MCF 10A (cell line): ENCODE measurements at regions not wholly inside any gene's neighbourhood (a gene's known extent, or its start where the extent isn't known, plus 50 kb on each side); places are given as distances from the start of the nearest gene placed in this dataset.

ENCODE experiments used
- BruUV-seq: library from RNA; stranded (reverse); fragments of 400-500 nt; replicated peaks from 2 replicates; lab custom pipeline; 2021; lab: Mats Ljungman, UMichigan
- CTCF ChIA-PET: fragments of 300-600 bp; sonication (Branson Sonifier 250); formaldehyde crosslinking; extraction: SDS; loops from one replicate; lab custom pipeline; 2021; ENCODE audit warnings: antibody characterized with exemption, inconsistent platforms; lab: Yijun Ruan, JAX
- POLR2A ChIA-PET: fragments of 300-600, 350-650 bp; sonication (Branson Sonifier 250); formaldehyde crosslinking; extraction: SDS; loops from one replicate; lab custom pipeline; 2020; ENCODE audit warnings: antibody characterized with exemption, inconsistent platforms; lab: Yijun Ruan, JAX
- DNase-seq: peaks from one replicate; pipeline ENCODE4 v3.0.0-alpha.2; 2018; ENCODE audit not compliant: unreplicated experiment
- H3K27ac Mint-ChIP-seq: one replicate; pipeline ENCODE4 v1.8.0; 2022; ENCODE audit warnings: mild to moderate bottlenecking, low read depth, mixed read lengths; ENCODE audit not compliant: unreplicated experiment
- H3K27me3 Mint-ChIP-seq: one replicate; pipeline ENCODE4 v1.8.0; 2022; ENCODE audit warnings: mixed read lengths; ENCODE audit not compliant: insufficient read depth, unreplicated experiment
- H3K36me3 Mint-ChIP-seq: one replicate; pipeline ENCODE4 v1.8.0; 2022; ENCODE audit warnings: mild to moderate bottlenecking, moderate library complexity, mixed read lengths; ENCODE audit not compliant: insufficient read depth, unreplicated experiment
- H3K4me1 Mint-ChIP-seq: one replicate; pipeline ENCODE4 v1.8.0; 2022; ENCODE audit warnings: mixed read lengths; ENCODE audit not compliant: insufficient read depth, unreplicated experiment
- H3K4me3 Mint-ChIP-seq: one replicate; pipeline ENCODE4 v1.8.0; 2022; ENCODE audit warnings: mild to moderate bottlenecking, moderate library complexity, mixed read lengths; ENCODE audit not compliant: unreplicated experiment
- H3K9me3 Mint-ChIP-seq: one replicate; pipeline ENCODE4 v1.8.0; 2022; ENCODE audit warnings: mixed read lengths; ENCODE audit not compliant: unreplicated experiment
- CTCF ChIP-seq: fragments of 200-600 bp; IDR thresholded peaks from one replicate; pipeline ENCODE4 v1.8.0; 2022; ENCODE audit warnings: antibody characterized with exemption, mild to moderate bottlenecking; ENCODE audit not compliant: unreplicated experiment
- intact Hi-C: fragments of 100-400 bp; cut with micrococcal nuclease; formaldehyde crosslinking; loops from 2 replicates; pipeline ENCODE4 v1.14.1; 2022

GRCh38 chr11:104624021-104624420, 274.2 kb downstream of the CASP12 start:
- no peaks in the 10 kb centered on the region for H3K36me3 Mint-ChIP-seq
- peaks cover 7% of the 10 kb centered on the region for H3K9me3 Mint-ChIP-seq
- TF ChIP-seq CTCF: no peak
- POLR2A ChIA-PET: no interaction called here
- CTCF ChIA-PET: interaction anchor here (1.3 kb wide), 2 partner anchors 14 to 941 kb away, joined by 3 to 5 read pairs; no protein-coding TSS in a partner anchor
- no peak overlapping the region for H3K4me3 Mint-ChIP-seq
- DNase-seq: no peak
- intact Hi-C loops: no loop called here
- BruUV-seq: no TSS peak
- H3K27ac Mint-ChIP-seq: no peak overlapping the region
- peaks cover 20% of the 10 kb centered on the region for H3K4me1 Mint-ChIP-seq
- no peaks in the 10 kb centered on the region for H3K27me3 Mint-ChIP-seq

- Mint-ChIP-seq H3K4me3 (no peak overlapping the region), H3K9me3 (peaks cover 7% of the 10 kb centered on the region), H3K27ac (no peak overlapping the region), H3K4me1 (peaks cover 20% of the 10 kb centered on the region), H3K27me3 (no peaks in the 10 kb centered on the region), H3K36me3 (no peaks in the 10 kb centered on the region)
- intact Hi-C loops: no loop called here
- no TSS peak for BruUV-seq
- DNase-seq: peak; percentile 26
- TF ChIP-seq CTCF: no peak
- ChIA-PET POLR2A (interaction anchor here (0.6 kb wide), 1 partner anchor 523 kb away, joined by 3 read pairs; no protein-coding TSS in a partner anchor), CTCF (interaction anchor here (1.0 to 1.3 kb wide), 3 partner anchors 13 to 941 kb away, joined by 3 to 5 read pairs (median 3); no protein-coding TSS in a partner anchor)
Measured at GRCh38 chr11:104623518-104623917, 274.7 kb downstream of the CASP12 start.

- H3K36me3 Mint-ChIP-seq: no peaks in the 10 kb centered on the region
- peaks cover 20% of the 10 kb centered on the region for H3K4me1 Mint-ChIP-seq
- DNase-seq: no peak
- peaks cover 15% of the 10 kb centered on the region for H3K9me3 Mint-ChIP-seq
- no peaks in the 10 kb centered on the region for H3K27me3 Mint-ChIP-seq
- no peak overlapping the region for H3K27ac Mint-ChIP-seq
- intact Hi-C loops: no loop called here
- ChIA-PET CTCF (no interaction called here), POLR2A (interaction anchor here (0.6 to 0.7 kb wide), 2 partner anchors 13 to 19 kb away, joined by 3 to 4 read pairs; no protein-coding TSS in a partner anchor)
- no peak overlapping the region for H3K4me3 Mint-ChIP-seq
- no peak for TF ChIP-seq CTCF
- BruUV-seq: no TSS peak
Measured at GRCh38 chr11:104620991-104621390, 277.3 kb downstream of the CASP12 start.

GRCh38 chr11:104619751-104620150, 278.5 kb downstream of the CASP12 start:
- ChIA-PET CTCF (interaction anchor here (0.7 to 2.1 kb wide), 3 partner anchors 10 to 1244 kb away, joined by 3 to 7 read pairs (median 3); no protein-coding TSS in a partner anchor), POLR2A (interaction anchor here (0.5 to 0.6 kb wide), 2 partner anchors 53 to 343 kb away, joined by 3 to 4 read pairs; no protein-coding TSS in a partner anchor)
- no peak overlapping the region for H3K4me3 Mint-ChIP-seq

More at GRCh38 chr11:104619751-104620150, 278.5 kb downstream of the CASP12 start:
- no TSS peak for BruUV-seq
- H3K27me3 Mint-ChIP-seq: no peaks in the 10 kb centered on the region
- no peak for DNase-seq
- intact Hi-C loops: no loop called here
- H3K36me3 Mint-ChIP-seq: no peaks in the 10 kb centered on the region
- no peak for TF ChIP-seq CTCF
- H3K9me3 Mint-ChIP-seq: peaks cover 15% of the 10 kb centered on the region
- H3K27ac Mint-ChIP-seq: no peak overlapping the region
- peaks cover 20% of the 10 kb centered on the region for H3K4me1 Mint-ChIP-seq
